ENCODE measurements at regions not wholly inside any gene's neighbourhood (a gene's known extent, or its start where the extent isn't known, plus 50 kb on each side); places are given as distances from the start of the nearest gene placed in this dataset.

DNA sequence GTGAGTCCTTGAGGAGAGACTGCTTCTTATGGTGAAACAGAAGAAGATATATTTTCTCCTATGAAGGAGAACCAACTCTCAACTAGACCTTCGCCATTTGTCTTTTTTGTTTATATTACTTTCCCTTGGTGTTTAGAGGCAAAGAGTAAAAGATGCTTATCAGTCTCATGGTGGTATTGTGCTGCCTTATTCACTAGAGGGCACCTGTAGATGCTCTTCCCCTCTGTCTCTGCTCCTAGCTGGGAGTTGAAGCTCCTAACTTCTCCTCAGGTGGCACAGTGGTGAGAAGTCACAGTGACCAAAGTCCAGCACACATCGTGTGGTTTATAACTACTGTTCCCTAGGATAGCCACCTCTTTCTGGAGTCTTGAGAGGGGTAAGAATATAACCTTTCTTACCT, 1359.6 kb downstream of the PLA2G4A start:
- Histone ChIP-seq H3K4me3 (no peak overlapping the region), H3K36me3 (no peaks in the 10 kb centered on the region), H3K27ac (replicated peaks) (no peak overlapping the region), H3K9me3 (replicated peaks) (peaks cover 32% of the 10 kb centered on the region), H3K4me1 (no peaks in the 10 kb centered on the region), H3K27me3 (ENCODE audit: low read depth) (no peaks in the 10 kb centered on the region)
- no peak for DNase-seq
- intact Hi-C loops (cut with micrococcal nuclease), result no loop called here
- TF ChIP-seq, protein P1, sequence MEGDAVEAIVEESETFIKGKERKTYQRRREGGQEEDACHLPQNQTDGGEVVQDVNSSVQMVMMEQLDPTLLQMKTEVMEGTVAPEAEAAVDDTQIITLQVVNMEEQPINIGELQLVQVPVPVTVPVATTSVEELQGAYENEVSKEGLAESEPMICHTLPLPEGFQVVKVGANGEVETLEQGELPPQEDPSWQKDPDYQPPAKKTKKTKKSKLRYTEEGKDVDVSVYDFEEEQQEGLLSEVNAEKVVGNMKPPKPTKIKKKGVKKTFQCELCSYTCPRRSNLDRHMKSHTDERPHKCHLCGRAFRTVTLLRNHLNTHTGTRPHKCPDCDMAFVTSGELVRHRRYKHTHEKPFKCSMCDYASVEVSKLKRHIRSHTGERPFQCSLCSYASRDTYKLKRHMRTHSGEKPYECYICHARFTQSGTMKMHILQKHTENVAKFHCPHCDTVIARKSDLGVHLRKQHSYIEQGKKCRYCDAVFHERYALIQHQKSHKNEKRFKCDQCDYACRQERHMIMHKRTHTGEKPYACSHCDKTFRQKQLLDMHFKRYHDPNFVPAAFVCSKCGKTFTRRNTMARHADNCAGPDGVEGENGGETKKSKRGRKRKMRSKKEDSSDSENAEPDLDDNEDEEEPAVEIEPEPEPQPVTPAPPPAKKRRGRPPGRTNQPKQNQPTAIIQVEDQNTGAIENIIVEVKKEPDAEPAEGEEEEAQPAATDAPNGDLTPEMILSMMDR (IDR thresholded peaks at IDR 0.05; ENCODE audit: borderline replicate concordance), result no peak

DNA sequence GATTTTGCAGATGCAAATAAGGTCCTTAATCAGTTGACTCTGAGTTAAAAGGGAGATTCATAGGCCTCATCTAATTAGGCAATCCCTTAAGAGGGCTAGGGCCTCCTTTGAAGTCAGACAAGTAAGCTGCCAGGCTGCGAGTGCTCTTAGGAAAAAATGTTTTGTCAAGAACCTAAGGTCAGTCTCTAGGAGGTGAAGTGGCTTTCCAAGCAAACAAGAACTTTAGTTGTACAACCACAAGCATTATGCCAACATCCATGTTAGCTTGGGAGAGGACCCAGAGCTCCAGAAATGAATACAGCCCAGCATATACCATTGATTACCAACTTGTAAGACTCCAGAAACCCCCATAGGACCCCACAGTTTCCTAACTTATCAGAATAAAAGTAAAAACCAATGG, 1366.2 kb downstream of the PLA2G4A start:
- Histone ChIP-seq H3K4me1 (no peaks in the 10 kb centered on the region), H3K27ac (replicated peaks) (no peak overlapping the region), H3K9me3 (replicated peaks) (peaks cover 42% of the 10 kb centered on the region), H3K4me3 (no peak overlapping the region), H3K27me3 (ENCODE audit: low read depth) (no peaks in the 10 kb centered on the region), H3K36me3 (no peaks in the 10 kb centered on the region)
- TF ChIP-seq, protein P1 (IDR thresholded peaks at IDR 0.05; ENCODE audit: borderline replicate concordance), result no peak
- DNase-seq, result no peak
- intact Hi-C loops (cut with micrococcal nuclease), result no loop called here

DNA sequence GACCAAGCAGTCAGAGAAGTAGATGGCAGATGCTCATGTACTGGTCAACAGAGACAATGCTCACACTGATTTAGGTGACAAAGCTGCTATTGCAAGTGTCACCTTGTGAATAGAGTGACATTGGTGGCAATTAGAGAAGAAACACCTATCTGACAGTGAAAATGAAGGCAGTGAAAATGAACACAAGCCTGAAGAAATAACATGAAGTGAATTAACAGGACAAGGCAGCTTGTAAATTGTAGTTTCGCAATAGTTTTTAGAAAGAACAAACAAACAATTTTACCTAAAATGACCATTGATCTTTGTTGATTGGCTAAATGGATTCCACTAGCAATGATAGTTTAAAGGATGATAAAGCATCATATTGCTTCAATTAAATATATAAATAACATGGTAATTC, 1389.5 kb downstream of the PLA2G4A start:
- no peaks in the 10 kb centered on the region for H3K36me3 ChIP-seq
- DNase-seq, result no peak
- no peak overlapping the region for H3K27ac ChIP-seq (replicated peaks)
- no peaks in the 10 kb centered on the region for H3K27me3 ChIP-seq (ENCODE audit: low read depth)
- H3K4me1 ChIP-seq, result no peaks in the 10 kb centered on the region
- no peak overlapping the region for H3K4me3 ChIP-seq
- intact Hi-C loops (cut with micrococcal nuclease), result no loop called here
- H3K9me3 ChIP-seq (replicated peaks), result no peaks in the 10 kb centered on the region
- TF ChIP-seq, protein P1 (IDR thresholded peaks at IDR 0.05; ENCODE audit: borderline replicate concordance), result no peak

DNA sequence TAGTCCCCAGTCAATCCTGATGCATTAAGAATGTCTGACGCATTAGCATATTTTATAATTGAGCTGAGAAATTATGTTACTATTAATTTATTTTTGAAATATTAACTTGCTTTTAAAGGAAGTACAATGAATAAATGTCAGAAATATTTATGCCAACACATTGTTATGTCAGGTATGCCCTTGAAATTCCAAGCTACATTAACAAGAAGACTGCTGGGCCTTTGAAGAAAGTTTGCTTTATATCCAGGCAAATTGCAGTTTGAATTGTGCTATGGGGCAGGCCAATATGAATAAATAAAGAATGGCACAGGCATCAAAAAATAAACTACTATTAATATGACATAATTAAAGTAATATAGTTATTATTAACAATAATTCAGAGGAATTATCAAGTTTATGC, 1391.3 kb downstream of the PLA2G4A start:
- intact Hi-C loops (cut with micrococcal nuclease), result no loop called here
- Histone ChIP-seq H3K27me3 (ENCODE audit: low read depth) (no peaks in the 10 kb centered on the region), H3K9me3 (replicated peaks) (peaks cover 6% of the 10 kb centered on the region), H3K36me3 (no peaks in the 10 kb centered on the region), H3K27ac (replicated peaks) (no peak overlapping the region), H3K4me3 (no peak overlapping the region), H3K4me1 (no peaks in the 10 kb centered on the region)
- TF ChIP-seq, protein P1 (IDR thresholded peaks at IDR 0.05; ENCODE audit: borderline replicate concordance), result no peak
- no peak for DNase-seq

DNA sequence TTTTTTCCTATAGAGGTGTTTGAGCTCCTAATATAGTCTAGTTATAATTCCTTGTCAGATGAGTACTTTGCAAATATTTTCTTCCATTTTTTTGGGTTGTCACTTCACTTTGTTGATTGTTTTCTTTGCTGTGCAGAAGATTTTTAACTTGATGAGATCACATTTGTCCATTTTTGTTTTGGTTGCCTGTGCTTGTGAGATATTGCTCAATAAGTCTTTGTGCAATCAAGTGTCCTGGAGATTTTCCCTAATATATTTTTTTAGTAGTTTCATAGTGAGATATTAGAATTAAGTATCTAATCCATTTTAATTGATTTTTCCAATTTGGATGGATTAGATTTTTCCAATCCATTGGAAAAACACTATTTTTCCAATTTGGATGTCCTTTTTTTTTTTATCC, 1395.5 kb downstream of the PLA2G4A start:
- Histone ChIP-seq H3K27me3 (ENCODE audit: low read depth) (no peaks in the 10 kb centered on the region), H3K27ac (replicated peaks) (no peak overlapping the region), H3K36me3 (no peaks in the 10 kb centered on the region), H3K4me3 (no peak overlapping the region), H3K4me1 (no peaks in the 10 kb centered on the region), H3K9me3 (replicated peaks) (peaks cover 19% of the 10 kb centered on the region)
- intact Hi-C loops (cut with micrococcal nuclease), result no loop called here
- TF ChIP-seq, protein P1 (IDR thresholded peaks at IDR 0.05; ENCODE audit: borderline replicate concordance), result no peak
- no peak for DNase-seq

DNA sequence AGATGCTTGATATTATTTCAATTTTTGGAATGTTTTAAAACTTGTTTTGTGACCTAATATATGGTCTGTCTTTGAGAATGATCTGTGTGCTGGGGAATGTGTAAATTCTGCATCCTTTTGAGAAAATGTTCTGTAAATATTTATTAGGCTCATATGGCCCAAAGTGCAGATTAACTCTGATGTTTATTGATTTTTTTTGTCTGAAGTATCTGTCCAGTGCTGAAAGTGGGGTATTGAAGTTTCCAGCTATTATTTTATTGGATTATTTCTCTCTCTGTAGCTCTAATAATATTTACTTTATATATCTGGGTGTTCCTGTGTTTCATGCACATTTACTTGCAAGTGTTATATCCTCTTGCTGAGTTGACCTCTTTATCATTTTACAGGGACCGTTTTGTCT, 1397.2 kb downstream of the PLA2G4A start:
- H3K4me1 ChIP-seq, result no peaks in the 10 kb centered on the region
- H3K9me3 ChIP-seq (replicated peaks), result peaks cover 19% of the 10 kb centered on the region
- intact Hi-C loops (cut with micrococcal nuclease), result no loop called here
- TF ChIP-seq, protein P1 (IDR thresholded peaks at IDR 0.05; ENCODE audit: borderline replicate concordance), result no peak
- H3K27ac ChIP-seq (replicated peaks), result no peak overlapping the region
- no peak overlapping the region for H3K4me3 ChIP-seq
- no peak for DNase-seq
- no peaks in the 10 kb centered on the region for H3K27me3 ChIP-seq (ENCODE audit: low read depth)
- no peaks in the 10 kb centered on the region for H3K36me3 ChIP-seq
